HG03342 (cell line): ENCODE measurements at regions not wholly inside any gene's neighbourhood (a gene's known extent, or its start where the extent isn't known, plus 50 kb on each side); places are given as distances from the start of the nearest gene placed in this dataset.

Source experiments
- ATAC-seq: cut with Tn5 transposase; IDR thresholded peaks from one replicate; pipeline ENCODE4 v1.9.1; 2021; ENCODE audit warnings: mild to moderate bottlenecking, moderate library complexity; ENCODE audit not compliant: unreplicated experiment

DNA sequence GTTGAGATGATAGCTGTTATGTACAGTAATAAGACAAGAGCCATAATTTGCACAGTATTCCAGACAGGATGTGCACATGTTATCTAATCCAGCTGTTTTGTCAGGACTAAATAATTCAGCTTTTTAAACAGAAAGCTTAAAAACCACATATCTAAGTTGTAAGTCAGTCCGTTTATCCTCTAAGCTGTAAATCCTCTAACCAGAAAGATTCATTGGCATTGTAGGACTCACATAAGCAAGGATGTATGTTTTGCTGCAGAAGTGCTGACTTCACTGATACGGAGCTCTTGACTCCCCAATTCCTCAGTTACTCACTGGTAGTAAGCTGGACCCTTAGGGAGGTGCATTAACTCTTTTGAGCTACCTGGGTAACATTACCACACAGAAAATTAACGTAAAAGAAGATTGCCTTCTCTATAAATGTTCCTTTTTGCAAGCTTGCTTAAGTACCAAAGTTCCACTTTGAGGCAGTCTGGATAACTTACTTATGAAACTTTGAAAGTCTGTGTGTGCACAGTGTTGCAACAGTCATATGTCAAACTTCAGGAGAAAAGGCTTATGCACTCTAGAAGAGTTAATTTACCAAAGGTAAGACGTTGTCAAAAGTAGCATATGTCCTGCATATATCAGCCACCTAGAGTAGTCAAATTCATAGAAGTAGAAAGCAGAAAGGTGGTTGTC lies 58.3 kb upstream of the MAGEB2 start:
- ATAC-seq = no peak

DNA sequence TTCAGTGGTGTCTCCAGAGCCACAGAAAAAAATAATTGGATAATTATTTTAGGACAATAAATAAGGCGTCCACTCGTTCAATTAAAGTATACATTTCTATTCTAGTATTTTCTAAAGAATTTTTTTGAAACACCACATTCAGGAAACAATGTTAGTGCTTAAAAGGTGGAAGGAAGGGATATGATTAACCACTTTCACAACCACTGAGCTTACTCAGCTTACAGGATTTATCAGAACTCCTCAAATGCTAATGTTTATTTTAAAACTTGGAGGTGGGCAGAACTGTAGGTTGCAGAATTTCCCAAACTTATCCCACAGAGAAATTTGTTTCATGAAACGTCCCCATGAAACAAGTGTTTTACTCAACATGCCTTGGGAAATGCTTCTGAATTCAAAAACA lies 54.3 kb upstream of the MAGEB2 start:
- no peak for ATAC-seq
